AG10803 (cell line): ENCODE measurements at regions not wholly inside any gene's neighbourhood (a gene's known extent, or its start where the extent isn't known, plus 50 kb on each side); places are given as distances from the start of the nearest gene placed in this dataset.

Source experiments
- DNase-seq: peaks from one replicate; pipeline ENCODE4 v3.0.0; 2010; ENCODE audit warnings: low read depth
- H3K4me3 ChIP-seq: 2 replicates; pipeline ENCODE4 v1.5.1; 2011; ENCODE audit warnings: mild to moderate bottlenecking, low read length, control low read depth
- CTCF ChIP-seq: conservative IDR thresholded peaks from 2 replicates; pipeline ENCODE4 v1.5.1; 2011; ENCODE audit warnings: mild to moderate bottlenecking, low read length, control low read depth, inconsistent platforms

DNA sequence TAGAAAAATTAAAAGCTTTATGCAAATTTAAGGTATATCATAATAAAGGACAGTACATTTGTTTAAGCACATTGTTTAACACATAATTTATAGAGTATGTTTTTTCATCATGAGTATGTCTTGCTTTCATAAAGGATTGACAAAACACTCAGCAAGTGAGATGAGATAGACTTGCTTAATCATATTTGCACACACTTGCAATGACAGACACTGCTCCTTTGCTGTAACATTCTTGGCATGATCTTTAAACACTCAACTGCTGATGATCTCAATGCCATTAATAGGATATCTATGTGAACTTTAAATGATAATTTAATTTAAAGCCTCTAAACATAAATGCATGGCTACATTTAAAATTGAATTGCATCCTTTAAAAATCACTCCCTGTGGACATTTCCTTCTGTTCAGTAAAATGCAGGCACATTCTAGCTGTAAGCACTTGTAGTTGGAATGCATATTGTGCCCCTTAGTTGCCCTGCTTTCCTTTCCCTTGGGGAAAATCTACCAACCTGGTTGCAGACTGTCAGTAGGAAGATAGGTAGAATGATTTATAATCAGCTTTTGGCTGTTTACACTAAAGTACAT lies 979.0 kb downstream of the TMTC2 start:
- no peak for TF ChIP-seq CTCF
- no peak for DNase-seq
- H3K4me3 ChIP-seq = no peak overlapping the region

- H3K4me3 ChIP-seq = no peak overlapping the region
- no peak for TF ChIP-seq CTCF
- DNase-seq = no peak
These were observed 977.9 kb downstream of the TMTC2 start for GRCh38 chr12:83664650-83665049.

DNA sequence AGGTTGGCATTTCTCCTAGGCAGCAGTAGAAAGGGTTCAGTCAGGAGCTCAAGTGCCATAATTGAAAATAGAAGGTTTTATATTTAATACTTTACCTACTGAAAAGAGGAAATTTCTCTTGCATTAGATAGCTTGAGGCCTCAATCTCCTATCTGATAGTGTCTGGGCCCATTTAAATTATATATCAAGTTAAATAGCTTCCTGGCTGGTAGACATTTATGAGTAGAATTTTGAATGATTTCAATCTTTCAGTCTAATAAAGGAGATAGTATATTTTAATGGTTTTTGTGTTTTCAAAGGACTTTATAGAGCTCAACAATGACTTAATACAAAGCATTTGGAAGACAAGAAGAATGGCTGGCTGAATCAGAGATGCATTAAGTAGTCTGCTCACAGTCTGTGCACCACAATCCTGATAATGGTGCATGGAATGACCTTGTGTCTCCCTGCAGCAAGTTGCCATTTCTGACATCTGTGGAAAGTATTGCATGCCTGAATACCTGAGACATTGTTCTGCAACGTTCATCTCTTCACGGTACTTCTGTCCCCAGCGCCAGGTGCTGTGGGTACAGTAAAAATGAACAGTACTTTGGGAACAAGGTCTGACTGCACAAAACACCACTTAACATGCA lies 974.1 kb downstream of the TMTC2 start:
- DNase-seq = no peak

DNA sequence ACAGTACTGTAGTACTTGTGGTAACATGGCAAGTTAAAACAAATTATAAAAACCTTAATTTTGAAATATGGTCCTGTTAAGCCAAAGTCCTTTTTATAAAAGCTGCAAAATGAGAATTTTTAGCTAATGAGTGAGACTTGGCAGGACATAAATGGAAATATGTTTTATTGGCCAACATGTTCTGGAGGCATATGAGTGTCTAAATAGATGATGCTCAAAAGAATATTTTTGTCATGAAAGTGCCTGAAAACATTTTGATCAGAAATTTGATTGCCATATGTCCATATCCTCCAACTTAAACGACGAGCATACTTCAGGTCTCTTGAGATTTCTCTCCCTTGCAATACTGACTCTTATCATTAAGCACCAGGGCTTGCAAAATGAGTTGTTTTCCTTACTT lies 972.6 kb downstream of the TMTC2 start:
- no peak for TF ChIP-seq CTCF
- H3K4me3 ChIP-seq = no peak overlapping the region
- DNase-seq = no peak

More for the DNA sequence above, 974.1 kb downstream of the TMTC2 start:
- H3K4me3 ChIP-seq = no peak overlapping the region
- TF ChIP-seq CTCF = no peak

DNA sequence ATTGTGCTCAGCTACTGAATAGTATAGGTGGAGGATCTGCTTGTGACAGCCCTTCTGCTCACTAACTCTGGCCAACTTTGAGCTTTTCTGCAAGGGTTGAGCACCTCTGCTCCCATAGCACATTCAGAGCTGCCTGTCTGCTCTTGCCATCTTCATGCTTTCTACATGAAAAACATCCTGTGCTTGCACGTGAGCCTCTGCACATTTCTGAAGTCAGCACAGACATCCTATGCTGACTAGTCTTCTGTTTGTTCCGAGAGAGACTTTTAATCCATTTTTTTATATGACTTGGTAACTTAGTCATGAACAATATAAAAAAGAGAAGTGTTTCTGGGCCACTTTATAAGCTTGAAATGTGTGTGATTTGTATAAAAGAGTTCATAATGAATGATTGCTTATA lies 969.3 kb downstream of the TMTC2 start:
- DNase-seq = no peak
- TF ChIP-seq CTCF = no peak
- no peak overlapping the region for H3K4me3 ChIP-seq

DNA sequence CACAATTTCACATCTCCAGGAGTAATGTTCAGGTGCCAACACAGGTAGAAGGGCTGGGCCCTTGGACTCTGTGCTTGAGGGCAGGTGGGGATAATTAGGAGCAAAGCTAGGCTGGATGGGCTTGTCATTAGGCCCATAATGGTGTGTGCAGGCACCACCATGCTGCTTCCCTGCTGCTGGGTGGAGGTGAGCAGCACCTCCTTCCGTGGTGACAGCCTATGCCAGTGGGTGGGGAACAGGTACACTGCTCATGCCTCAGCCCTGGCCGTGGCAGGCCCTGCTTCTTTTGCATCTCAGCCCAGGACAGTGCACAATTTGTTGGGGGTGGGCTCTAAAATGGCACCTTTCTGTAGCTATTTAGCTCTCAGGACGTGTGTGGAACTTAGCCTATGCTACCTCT lies 955.5 kb downstream of the TMTC2 start:
- no peak for TF ChIP-seq CTCF
- no peak for DNase-seq
- no peak overlapping the region for H3K4me3 ChIP-seq

GRCh38 chr12:83641789-83642188 lies 955.1 kb downstream of the TMTC2 start:
- no peak for DNase-seq
- TF ChIP-seq CTCF = no peak
- H3K4me3 ChIP-seq = no peak overlapping the region
